GM12873 (cell line): ENCODE measurements at regions not wholly inside any gene's neighbourhood (a gene's known extent, or its start where the extent isn't known, plus 50 kb on each side); places are given as distances from the start of the nearest gene placed in this dataset.

Experiments used
- CTCF ChIP-seq: IDR thresholded peaks from 2 replicates; pipeline ENCODE4 v1.5.1; 2012; ENCODE audit warnings: low read depth, mild to moderate bottlenecking, moderate library complexity, low read length, control low read depth; ENCODE audit not compliant: insufficient read depth; ENCODE audit errors: missing control alignments

- no peak for TF ChIP-seq CTCF
Measured at GRCh38 chr15:67914537-67915460, 75.0 kb upstream of the RNU6-1 start.

GRCh38 chr15:67915461-67916374 is 75.9 kb upstream of the RNU6-1 start:
- no peak for TF ChIP-seq CTCF

GRCh38 chr15:67916565-67916964 is 76.7 kb upstream of the RNU6-1 start:
- TF ChIP-seq CTCF: no peak

GRCh38 chr15:67917037-67917436 is 77.2 kb upstream of the RNU6-1 start:
- TF ChIP-seq CTCF: no peak

GRCh38 chr15:67917636-67918035 is 77.8 kb upstream of the RNU6-1 start:
- no peak for TF ChIP-seq CTCF

GRCh38 chr15:67918205-67918861 is 78.5 kb upstream of the RNU6-1 start:
- TF ChIP-seq CTCF: no peak
